ENCODE measurements at regions not wholly inside any gene's neighbourhood (a gene's known extent, or its start where the extent isn't known, plus 50 kb on each side); places are given as distances from the start of the nearest gene placed in this dataset.

- TF ChIP-seq EZH2phosphoT487 (conservative IDR thresholded peaks at IDR 0.05; ENCODE audit: low read length) (no peak), CTCF (IDR thresholded peaks at IDR 0.05; ENCODE audit: insufficient read depth, low read length, poor library complexity, severe bottlenecking) (no peak)
- Histone ChIP-seq H3K4me3 (ENCODE audit: insufficient read depth, low read length, poor library complexity, severe bottlenecking) (no peak overlapping the region), H3F3A (ENCODE audit: insufficient read depth) (no peaks in the 10 kb centered on the region), H3K27me3 (ENCODE audit: low read length) (no peaks in the 10 kb centered on the region), H3K36me3 (ENCODE audit: low read length) (no peaks in the 10 kb centered on the region), H2AFZ (ENCODE audit: low read depth, low read length, severe bottlenecking) (no peak overlapping the region), H3K9me3 (ENCODE audit: insufficient read depth, low read length) (no peaks in the 10 kb centered on the region), H3K79me2 (ENCODE audit: insufficient read depth, low read length) (no peaks in the 10 kb centered on the region), H4K20me1 (ENCODE audit: low read depth, low read length) (no peaks in the 10 kb centered on the region), H3K9me2 (replicated peaks; ENCODE audit: insufficient read depth, low read length) (no peaks in the 10 kb centered on the region), H3K4me2 (ENCODE audit: low read depth, low read length, poor library complexity, severe bottlenecking) (no peak overlapping the region), H3K27ac (ENCODE audit: low read depth, low read length) (no peak overlapping the region), H3K9ac (ENCODE audit: low read length) (no peak overlapping the region)
These were observed 142.7 kb upstream of the SMIM23 start for GRCh38 chr5:171642894-171643293.

DNA sequence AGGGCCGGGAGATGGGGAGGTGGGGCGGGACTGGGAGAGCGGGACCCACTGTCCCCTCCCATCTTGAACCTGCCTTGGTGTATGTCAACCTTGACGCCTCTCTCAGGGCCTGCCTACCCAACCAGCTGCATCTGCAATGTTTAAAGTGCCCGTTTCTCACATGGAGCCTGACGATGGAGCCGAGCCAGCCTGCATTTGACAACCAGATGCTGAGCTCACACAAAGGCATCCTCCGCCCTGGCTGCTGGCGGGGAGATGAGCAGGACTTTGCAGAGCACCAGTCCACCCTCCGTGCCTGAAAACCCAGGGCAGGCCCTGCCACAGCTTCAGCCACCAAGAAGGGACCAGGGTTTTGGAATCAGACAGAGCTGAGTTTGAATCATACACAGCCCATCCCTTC is 141.1 kb upstream of the SMIM23 start:
- no peaks in the 10 kb centered on the region for H3K9me2 ChIP-seq (replicated peaks; ENCODE audit: insufficient read depth, low read length)
- H3K79me2 ChIP-seq (ENCODE audit: insufficient read depth, low read length): no peaks in the 10 kb centered on the region
- no peak overlapping the region for H2AFZ ChIP-seq (ENCODE audit: low read depth, low read length, severe bottlenecking)
- no peaks in the 10 kb centered on the region for H3K36me3 ChIP-seq (ENCODE audit: low read length)
- H3K9me3 ChIP-seq (ENCODE audit: insufficient read depth, low read length): no peaks in the 10 kb centered on the region
- no peaks in the 10 kb centered on the region for H3K27me3 ChIP-seq (ENCODE audit: low read length)
- H3K4me2 ChIP-seq (ENCODE audit: low read depth, low read length, poor library complexity, severe bottlenecking): no peak overlapping the region
- H3K4me3 ChIP-seq (ENCODE audit: insufficient read depth, low read length, poor library complexity, severe bottlenecking): no peak overlapping the region
- no peak overlapping the region for H3K27ac ChIP-seq (ENCODE audit: low read depth, low read length)
- no peak overlapping the region for H3K9ac ChIP-seq (ENCODE audit: low read length)
- no peaks in the 10 kb centered on the region for H3F3A ChIP-seq (ENCODE audit: insufficient read depth)
- no peak for TF ChIP-seq CTCF (IDR thresholded peaks at IDR 0.05; ENCODE audit: insufficient read depth, low read length, poor library complexity, severe bottlenecking)
- no peak for TF ChIP-seq EZH2phosphoT487 (conservative IDR thresholded peaks at IDR 0.05; ENCODE audit: low read length)
- H4K20me1 ChIP-seq (ENCODE audit: low read depth, low read length): no peaks in the 10 kb centered on the region

DNA sequence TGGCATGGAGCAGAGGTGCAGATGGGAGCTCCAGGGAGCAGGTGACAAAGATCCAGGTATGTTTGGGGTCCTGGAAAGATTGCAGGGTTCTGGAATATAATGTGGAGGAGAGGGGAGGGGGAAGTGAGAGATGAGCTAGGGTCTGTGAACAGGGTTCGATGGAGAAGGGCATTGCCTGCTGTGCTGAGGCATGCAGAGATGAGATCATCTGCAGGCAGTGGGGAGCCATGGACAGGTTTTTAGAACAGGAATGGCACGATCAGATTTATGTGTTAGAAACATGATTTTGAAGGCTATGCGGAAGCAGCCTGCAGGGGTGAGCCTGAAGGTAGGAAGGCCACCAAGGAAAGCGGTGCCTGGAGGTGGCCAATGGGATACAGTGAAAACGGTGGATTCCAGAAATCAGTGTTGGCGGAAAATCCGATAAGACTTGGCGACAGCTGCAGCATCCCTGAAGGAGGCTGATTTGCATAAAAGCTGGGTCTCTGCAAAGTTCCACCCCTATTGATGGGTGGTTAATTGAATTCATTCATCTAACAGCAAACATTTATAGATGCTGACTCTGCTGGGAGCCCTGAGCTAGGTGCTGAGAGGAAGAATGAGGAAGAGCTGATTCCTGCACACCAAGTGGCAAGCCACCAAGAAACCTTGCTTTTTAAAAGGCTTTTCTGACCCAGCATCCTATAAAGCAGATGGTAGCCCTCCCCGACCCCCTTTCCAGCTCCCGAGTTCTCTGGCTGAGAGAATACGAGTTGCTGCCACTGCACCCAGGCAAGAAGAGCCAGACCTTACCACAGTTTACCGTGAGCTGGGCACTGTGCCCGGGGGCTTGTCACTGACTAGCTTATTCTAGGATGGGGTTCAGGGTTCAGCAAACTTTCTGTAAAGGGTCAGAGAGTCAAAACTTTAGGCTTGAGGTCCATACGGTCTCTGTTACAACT is 139.2 kb upstream of the SMIM23 start:
- Histone ChIP-seq H3K4me3 (ENCODE audit: insufficient read depth, low read length, poor library complexity, severe bottlenecking) (no peak overlapping the region), H3K9ac (ENCODE audit: low read length) (no peak overlapping the region), H3K9me3 (ENCODE audit: insufficient read depth, low read length) (no peaks in the 10 kb centered on the region), H3K27me3 (ENCODE audit: low read length) (no peaks in the 10 kb centered on the region), H3K36me3 (ENCODE audit: low read length) (no peaks in the 10 kb centered on the region), H3K79me2 (ENCODE audit: insufficient read depth, low read length) (no peaks in the 10 kb centered on the region), H4K20me1 (ENCODE audit: low read depth, low read length) (no peaks in the 10 kb centered on the region), H3K27ac (ENCODE audit: low read depth, low read length) (no peak overlapping the region), H3K9me2 (replicated peaks; ENCODE audit: insufficient read depth, low read length) (no peaks in the 10 kb centered on the region), H3K4me2 (ENCODE audit: low read depth, low read length, poor library complexity, severe bottlenecking) (no peak overlapping the region), H2AFZ (ENCODE audit: low read depth, low read length, severe bottlenecking) (no peak overlapping the region), H3F3A (ENCODE audit: insufficient read depth) (no peaks in the 10 kb centered on the region)
- TF ChIP-seq CTCF (IDR thresholded peaks at IDR 0.05; ENCODE audit: insufficient read depth, low read length, poor library complexity, severe bottlenecking): no peak
- no peak for TF ChIP-seq EZH2phosphoT487 (conservative IDR thresholded peaks at IDR 0.05; ENCODE audit: low read length)
